Endothelial cell of umbilical vein (primary cell): ENCODE measurements at regions not wholly inside any gene's neighbourhood (a gene's known extent, or its start where the extent isn't known, plus 50 kb on each side); places are given as distances from the start of the nearest gene placed in this dataset.

ENCODE experiments used
- BruUV-seq: library from RNA; stranded (reverse); fragments of 400-500 nt; replicated peaks from 2 replicates; lab custom pipeline; 2021; lab: Mats Ljungman, UMichigan
- CTCF ChIA-PET: fragments of 300-600, 350-600 bp; sonication (Branson Sonifier 250); formaldehyde crosslinking; loops from one replicate; lab custom pipeline; 2021; ENCODE audit warnings: antibody characterized with exemption, inconsistent platforms; lab: Charles Lee
- POLR2A ChIA-PET: fragments of 300-600, 350-600 bp; sonication (Branson Sonifier 250); formaldehyde crosslinking; loops from one replicate; lab custom pipeline; 2021; ENCODE audit warnings: antibody characterized with exemption, inconsistent platforms; lab: Charles Lee
- DNase-seq: peaks from one replicate; pipeline ENCODE4 v3.0.0-alpha.2; 2011; ENCODE audit warnings: low read depth, low spot score
- FAIRE-seq: peaks from 2 replicates; lab custom pipeline; 2011; peaks lifted over from hg19 to GRCh38; lab: Jason Lieb, UNC
- H2AFZ ChIP-seq: 2 replicates; pipeline ENCODE4 v1.6.0; 2012; ENCODE audit warnings: low read depth, low read length, control low read depth, inconsistent platforms
- H3K27ac ChIP-seq: 2 replicates; pipeline ENCODE4 v1.5.1; 2011; ENCODE audit warnings: low read depth, mild to moderate bottlenecking, control low read depth, low read length, moderate library complexity; ENCODE audit not compliant: insufficient read depth
- H3K27me3 ChIP-seq, 2 experiments: 2 replicates each; pipeline versions ENCODE4 v1.6.0 to v1.6.1; 2011; ENCODE audit warnings: low read length in 2 of 2, mixed read lengths in 1 of 2; ENCODE audit not compliant: control insufficient read depth in 2 of 2, insufficient read depth in 2 of 2
- H3K36me3 ChIP-seq, 2 experiments: 2 replicates in 1 of 2; 3 replicates in 1 of 2; pipeline ENCODE4 v1.5.1; 2011; ENCODE audit warnings: low read length in 2 of 2, mild to moderate bottlenecking in 1 of 2, moderate library complexity in 1 of 2; ENCODE audit not compliant: control insufficient read depth in 2 of 2, insufficient read depth in 2 of 2; ENCODE audit errors: extremely low read depth in 1 of 2
- H3K4me1 ChIP-seq: 3 replicates; pipeline ENCODE4 v1.5.1; 2011; ENCODE audit warnings: mild to moderate bottlenecking, low read length; ENCODE audit not compliant: control insufficient read depth, insufficient read depth; ENCODE audit errors: extremely low read depth
- H3K4me2 ChIP-seq: 2 replicates; pipeline ENCODE4 v1.6.1; 2011; ENCODE audit warnings: low read length, control low read depth, mixed read lengths; ENCODE audit not compliant: insufficient read depth
- H3K4me3 ChIP-seq, 3 experiments: fragments of 200-600 bp in 1 of 3; sonication (generic), shearing (Covaris generic) in 1 of 3; replicated peaks in 1 of 3; 2 replicates each; pipeline ENCODE4 v1.5.1; 2011 to 2016; ENCODE audit warnings: control low read depth in 3 of 3, low read length in 3 of 3, mild to moderate bottlenecking in 2 of 3, inconsistent platforms in 1 of 3, low read depth in 1 of 3, moderate library complexity in 1 of 3; ENCODE audit not compliant: insufficient read depth in 1 of 3
- H3K79me2 ChIP-seq: 2 replicates; pipeline ENCODE4 v1.6.0; 2012; ENCODE audit warnings: low read length, inconsistent platforms; ENCODE audit not compliant: control insufficient read depth, insufficient read depth
- H3K9ac ChIP-seq: replicated peaks from 2 replicates; pipeline ENCODE3; 2011; ENCODE audit warnings: low read length, control low read depth; ENCODE audit not compliant: insufficient read depth; ENCODE audit errors: extremely low read depth
- H3K9me1 ChIP-seq: replicated peaks from 3 replicates; pipeline ENCODE4 v1.6.0; 2011; ENCODE audit warnings: mild to moderate bottlenecking, low read length; ENCODE audit not compliant: control insufficient read depth, insufficient read depth; ENCODE audit errors: extremely low read depth
- H3K9me3 ChIP-seq: replicated peaks from 2 replicates; pipeline ENCODE4 v1.5.1; 2012; ENCODE audit warnings: low read length, inconsistent platforms; ENCODE audit not compliant: control insufficient read depth, insufficient read depth
- H4K20me1 ChIP-seq: replicated peaks from 2 replicates; pipeline ENCODE3; 2011; ENCODE audit warnings: mild to moderate bottlenecking, low read length; ENCODE audit not compliant: control insufficient read depth, insufficient read depth; ENCODE audit errors: extremely low read depth
- EZH2 ChIP-seq: IDR thresholded peaks from 2 replicates; pipeline ENCODE4 v1.6.1; 2012; ENCODE audit warnings: borderline replicate concordance, low read depth, mild to moderate bottlenecking, moderate library complexity, low read length, inconsistent platforms; ENCODE audit not compliant: severe bottlenecking
- MAX ChIP-seq: IDR thresholded peaks from 2 replicates; pipeline ENCODE4 v1.6.1; 2011; ENCODE audit not compliant: insufficient read depth, insufficient read length
- POLR2AphosphoS5 ChIP-seq: IDR thresholded peaks from 2 replicates; pipeline ENCODE4 v1.6.1; 2012; ENCODE audit warnings: low read depth, mild to moderate bottlenecking, control low read depth, low read length, moderate library complexity; ENCODE audit not compliant: insufficient read depth
- dilution Hi-C: fragments of 300-500 bp; cut with MboI; formaldehyde crosslinking; loops from one replicate; pipeline ENCODE4 v1.15.0; 2019; ENCODE audit warnings: low sequenced_read_pairs; ENCODE audit not compliant: extremely low pct_ligation_motif_present
- intact Hi-C: fragments of 100-400 bp; cut with micrococcal nuclease; formaldehyde crosslinking; loops from one replicate; pipeline ENCODE4 v1.10.0; 2022

- Histone ChIP-seq H2AFZ (no peak overlapping the region), H3K36me3 (no peaks in the 10 kb centered on the region), H3K9ac (no peak overlapping the region), H3K79me2 (no peaks in the 10 kb centered on the region), H3K4me1 (no peaks in the 10 kb centered on the region), H3K4me2 (peak overlapping the region; percentile 42), H3K27ac (no peak overlapping the region), H3K4me3 (peak overlapping the region in 1 of 3 experiments; percentile 15), H3K9me1 (no peaks in the 10 kb centered on the region), H3K27me3 (peaks cover 7 to 8% of the 10 kb centered on the region in 2 experiments), H3K9me3 (no peaks in the 10 kb centered on the region), H4K20me1 (no peaks in the 10 kb centered on the region)
- TF ChIP-seq MAX (no peak), EZH2 (peak; percentile 21)
- no TSS peak for BruUV-seq
- POLR2A ChIA-PET: no interaction called here
- CTCF ChIA-PET: no interaction called here
- no peak for DNase-seq
- intact Hi-C loops (no loop called here), dilution Hi-C loops (no loop called here)
- FAIRE-seq: no peak
These were observed 326.6 kb upstream of the F9 start for GRCh38 chrX:139203651-139204570.

- Histone ChIP-seq H3K9me1 (no peaks in the 10 kb centered on the region), H3K4me1 (no peaks in the 10 kb centered on the region), H3K36me3 (no peaks in the 10 kb centered on the region), H3K27ac (no peak overlapping the region), H3K4me3 (no peak overlapping the region), H3K27me3 (peaks cover 7 to 8% of the 10 kb centered on the region in 2 experiments), H3K4me2 (no peak overlapping the region), H3K79me2 (no peaks in the 10 kb centered on the region), H3K9me3 (no peaks in the 10 kb centered on the region), H2AFZ (no peak overlapping the region), H3K9ac (no peak overlapping the region), H4K20me1 (no peaks in the 10 kb centered on the region)
- BruUV-seq: no TSS peak
- POLR2A ChIA-PET: no interaction called here
- dilution Hi-C loops (no loop called here), intact Hi-C loops (no loop called here)
- no peak for TF ChIP-seq POLR2AphosphoS5
- CTCF ChIA-PET: no interaction called here
- FAIRE-seq (no peak), DNase-seq (no peak)
These were observed 327.7 kb upstream of the F9 start for GRCh38 chrX:139202742-139203420.
